22Rv1 (cell line): ENCODE measurements at regions not wholly inside any gene's neighbourhood (a gene's known extent, or its start where the extent isn't known, plus 50 kb on each side); places are given as distances from the start of the nearest gene placed in this dataset.

Experiments
- CTCF ChIP-seq: fragments of 450-650 bp; IDR thresholded peaks from 2 replicates; pipeline ENCODE4 v1.5.1; 2017; ENCODE audit warnings: mild to moderate bottlenecking
- ZFX ChIP-seq: fragments of 450-650 bp; IDR thresholded peaks from 2 replicates; pipeline ENCODE4 v1.6.1; 2017; ENCODE audit warnings: antibody characterized with exemption, borderline replicate concordance

- TF ChIP-seq CTCF (no peak), ZFX (no peak)
Observed at GRCh38 chr4:174408841-174409552, 113.3 kb downstream of the HPGD start.
